A549 (cell line): ENCODE measurements at regions not wholly inside any gene's neighbourhood (a gene's known extent, or its start where the extent isn't known, plus 50 kb on each side); places are given as distances from the start of the nearest gene placed in this dataset.

Experiments
- CBX2 ChIP-seq: fragments of 200-600 bp; sonication (generic); IDR thresholded peaks from 2 replicates; pipeline ENCODE4 v1.6.1; 2016; ENCODE audit warnings: low read depth, mild to moderate bottlenecking, borderline replicate concordance
- CHD2 ChIP-seq: fragments of 150-350 bp; IDR thresholded peaks from 2 replicates; pipeline ENCODE4 v1.6.1; 2014; ENCODE audit warnings: low read length; ENCODE audit not compliant: partially characterized antibody
- CHD4 ChIP-seq: fragments of 200-600 bp; sonication (generic); IDR thresholded peaks from 2 replicates; pipeline ENCODE4 v1.6.1; 2016; ENCODE audit warnings: antibody characterized with exemption, mild to moderate bottlenecking, borderline replicate concordance
- KDM1A ChIP-seq: fragments of 200-600 bp; sonication (generic); IDR thresholded peaks from 2 replicates; pipeline ENCODE4 v1.6.1; 2016; ENCODE audit warnings: low read depth, mild to moderate bottlenecking
- POLR2A ChIP-seq: IDR thresholded peaks from 2 replicates; pipeline ENCODE4 v1.6.1; 2012; ENCODE audit warnings: mild to moderate bottlenecking, low read length
- RAD21 ChIP-seq, 2 experiments: fragments of >200 bp in 1 of 2; sonication (Bioruptor Twin) in 1 of 2; formaldehyde crosslinking in 1 of 2; IDR thresholded peaks in 1 of 2; conservative IDR thresholded peaks in 1 of 2; 2 replicates in 1 of 2; 3 replicates in 1 of 2; pipeline ENCODE4 v1.6.1; 2012 to 2018; ENCODE audit warnings: inconsistent platforms in 1 of 2
- REST ChIP-seq: fragments of 200-600 bp; sonication (generic); IDR thresholded peaks from 2 replicates; pipeline ENCODE4 v1.6.1; 2016; ENCODE audit warnings: antibody characterized with exemption, mild to moderate bottlenecking, moderate library complexity
- RFX5 ChIP-seq: fragments of 450-650 bp; IDR thresholded peaks from 2 replicates; pipeline ENCODE4 v1.7.1; 2014; ENCODE audit warnings: antibody characterized with exemption, mild to moderate bottlenecking, moderate library complexity
- SMC3 ChIP-seq: fragments of >200 bp; sonication (Bioruptor Twin); formaldehyde crosslinking; IDR thresholded peaks from 3 replicates; pipeline ENCODE4 v1.6.1; 2018; ENCODE audit warnings: inconsistent platforms
- TF ChIP-seq, protein P1 (sequence below): fragments of >200 bp; sonication (Bioruptor Twin); formaldehyde crosslinking; IDR thresholded peaks from 3 replicates; pipeline ENCODE4 v1.5.1; 2016
- TF ChIP-seq, protein P2 (sequence below): IDR thresholded peaks from 2 replicates; pipeline ENCODE4 v1.6.1; 2012

DNA sequence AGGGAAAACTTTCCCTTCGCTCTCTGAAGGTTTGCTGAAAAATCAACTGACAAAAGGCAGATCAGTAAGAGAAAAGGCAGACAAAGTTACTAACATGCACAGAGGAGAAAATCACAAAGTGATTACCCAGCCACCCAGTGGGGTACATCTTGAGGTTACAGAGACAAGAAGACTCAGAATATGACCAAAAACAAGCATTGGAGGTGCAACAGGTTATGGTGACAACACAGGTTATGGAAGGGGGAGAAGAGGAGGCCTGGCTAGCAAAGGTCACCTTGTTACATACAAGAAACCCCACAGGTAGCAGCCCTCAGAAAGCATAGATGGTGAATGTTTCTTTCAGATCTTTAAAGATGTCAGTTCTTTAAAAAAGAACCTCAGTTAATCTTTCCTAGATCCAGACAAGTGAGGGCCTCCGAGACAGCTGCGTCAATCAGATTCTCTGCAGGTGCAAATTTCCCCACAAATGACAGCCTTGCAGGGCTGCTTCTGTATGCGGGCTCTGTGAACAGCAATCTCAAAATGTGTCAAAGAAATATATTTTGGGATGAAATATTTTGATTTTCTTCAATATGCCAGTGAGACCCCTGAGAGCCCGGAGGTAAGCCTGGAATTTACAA is 207.6 kb upstream of the RAB4A start:
- TF ChIP-seq POLR2A (no peak), RAD21 (conservative IDR thresholded peaks at IDR 0.05 in 1 of 2, IDR thresholded peaks at IDR 0.05 in 1 of 2) (no peak), SMC3 (no peak), REST (no peak), KDM1A (no peak), CHD4 (no peak), RFX5 (no peak), CBX2 (no peak), CHD2 (no peak)
- TF ChIP-seq, protein P1, sequence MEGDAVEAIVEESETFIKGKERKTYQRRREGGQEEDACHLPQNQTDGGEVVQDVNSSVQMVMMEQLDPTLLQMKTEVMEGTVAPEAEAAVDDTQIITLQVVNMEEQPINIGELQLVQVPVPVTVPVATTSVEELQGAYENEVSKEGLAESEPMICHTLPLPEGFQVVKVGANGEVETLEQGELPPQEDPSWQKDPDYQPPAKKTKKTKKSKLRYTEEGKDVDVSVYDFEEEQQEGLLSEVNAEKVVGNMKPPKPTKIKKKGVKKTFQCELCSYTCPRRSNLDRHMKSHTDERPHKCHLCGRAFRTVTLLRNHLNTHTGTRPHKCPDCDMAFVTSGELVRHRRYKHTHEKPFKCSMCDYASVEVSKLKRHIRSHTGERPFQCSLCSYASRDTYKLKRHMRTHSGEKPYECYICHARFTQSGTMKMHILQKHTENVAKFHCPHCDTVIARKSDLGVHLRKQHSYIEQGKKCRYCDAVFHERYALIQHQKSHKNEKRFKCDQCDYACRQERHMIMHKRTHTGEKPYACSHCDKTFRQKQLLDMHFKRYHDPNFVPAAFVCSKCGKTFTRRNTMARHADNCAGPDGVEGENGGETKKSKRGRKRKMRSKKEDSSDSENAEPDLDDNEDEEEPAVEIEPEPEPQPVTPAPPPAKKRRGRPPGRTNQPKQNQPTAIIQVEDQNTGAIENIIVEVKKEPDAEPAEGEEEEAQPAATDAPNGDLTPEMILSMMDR, result no peak
- TF ChIP-seq, protein P2, sequence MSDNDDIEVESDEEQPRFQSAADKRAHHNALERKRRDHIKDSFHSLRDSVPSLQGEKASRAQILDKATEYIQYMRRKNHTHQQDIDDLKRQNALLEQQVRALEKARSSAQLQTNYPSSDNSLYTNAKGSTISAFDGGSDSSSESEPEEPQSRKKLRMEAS, result no peak
